Left lung (tissue), 4 donors: ENCODE measurements at regions not wholly inside any gene's neighbourhood (a gene's known extent, or its start where the extent isn't known, plus 50 kb on each side); places are given as distances from the start of the nearest gene placed in this dataset.

ENCODE experiments used
- ATAC-seq: fragments of 200-7000 bp; cut with Tn5 transposase; one replicate; pipeline ENCODE4 v1.9.1; 2020; ENCODE audit warnings: moderate library complexity
- DNase-seq, 4 donors: peaks; one replicate each; pipeline ENCODE4 v3.0.0-alpha.2; 2013 to 2020
- H3K27ac ChIP-seq, 2 donors: fragments of 200-600 bp; sonication (generic) in 1 of 2; one replicate each; pipeline versions ENCODE4 v1.5.0 to v1.8.0; 2020 to 2021
- H3K27me3 ChIP-seq, 2 donors: fragments of 200-600 bp; sonication (generic) in 1 of 2; one replicate each; pipeline versions ENCODE4 v1.5.0 to v1.8.0; 2020 to 2021
- H3K36me3 ChIP-seq, 2 donors: fragments of 200-600 bp; sonication (generic) in 1 of 2; one replicate each; pipeline versions ENCODE4 v1.5.0 to v1.8.0; 2020 to 2021
- H3K4me1 ChIP-seq, 2 donors: fragments of 200-600 bp; one replicate each; pipeline ENCODE4 v1.8.0; 2021
- H3K4me3 ChIP-seq, 2 donors: fragments of 200-600 bp; sonication (generic) in 1 of 2; one replicate each; pipeline versions ENCODE4 v1.5.0 to v1.8.0; 2020 to 2021; ENCODE audit warnings: mild to moderate bottlenecking in 1 of 2
- H3K9me3 ChIP-seq, 2 donors: fragments of 200-600 bp; sonication (generic) in 1 of 2; one replicate each; pipeline versions ENCODE4 v1.5.0 to v1.8.0; 2020 to 2021
- intact Hi-C, 2 donors: fragments of 100-400 bp; cut with DNase I; formaldehyde crosslinking; loops; one replicate each; pipeline versions ENCODE4 v1.11.2 to v1.14.2; 2022
- TF ChIP-seq, protein P1 (sequence below), 2 donors: fragments of 200-600 bp; sonication (generic) in 1 of 2; IDR thresholded peaks; one replicate each; pipeline versions ENCODE4 v1.5.0 to v1.8.0; 2021; ENCODE audit warnings: antibody characterized with exemption in 2 of 2
- donor health status: DM: no; HTN: yes; CAD: no.
- donor health status: DM: no; HTN: no; CAD: no.

DNA sequence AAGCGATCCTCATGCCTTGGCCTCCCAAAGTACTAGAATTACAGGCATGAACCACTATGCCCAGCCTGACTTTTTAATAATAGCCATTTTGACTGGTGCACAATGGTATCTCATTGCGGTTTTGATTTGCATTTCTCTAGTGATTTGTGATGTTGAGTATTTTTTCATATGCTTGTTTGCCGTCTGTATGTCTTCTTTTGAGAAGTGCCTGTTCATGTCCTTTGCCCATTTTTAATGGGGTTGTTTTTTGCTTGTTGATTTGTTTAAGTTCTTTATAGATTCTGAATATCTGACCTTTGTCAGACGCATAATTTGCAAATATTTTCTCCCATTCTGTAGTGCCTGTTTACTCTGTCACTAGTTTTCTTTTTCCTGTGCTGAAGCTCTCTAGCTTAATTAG lies 219.2 kb upstream of the CTBP2 start:
- Histone ChIP-seq H3K36me3 (no peaks in the 10 kb centered on the region), H3K4me3 (no peak overlapping the region), H3K27ac (no peak overlapping the region), H3K4me1 (no peaks in the 10 kb centered on the region), H3K9me3 (peaks cover 0 to 21% of the 10 kb centered on the region in 2 donors), H3K27me3 (peaks cover 0 to 1% of the 10 kb centered on the region in 2 donors)
- ATAC-seq (no peak), DNase-seq (no peak)
- intact Hi-C loops: no loop called here
- TF ChIP-seq, protein P1, sequence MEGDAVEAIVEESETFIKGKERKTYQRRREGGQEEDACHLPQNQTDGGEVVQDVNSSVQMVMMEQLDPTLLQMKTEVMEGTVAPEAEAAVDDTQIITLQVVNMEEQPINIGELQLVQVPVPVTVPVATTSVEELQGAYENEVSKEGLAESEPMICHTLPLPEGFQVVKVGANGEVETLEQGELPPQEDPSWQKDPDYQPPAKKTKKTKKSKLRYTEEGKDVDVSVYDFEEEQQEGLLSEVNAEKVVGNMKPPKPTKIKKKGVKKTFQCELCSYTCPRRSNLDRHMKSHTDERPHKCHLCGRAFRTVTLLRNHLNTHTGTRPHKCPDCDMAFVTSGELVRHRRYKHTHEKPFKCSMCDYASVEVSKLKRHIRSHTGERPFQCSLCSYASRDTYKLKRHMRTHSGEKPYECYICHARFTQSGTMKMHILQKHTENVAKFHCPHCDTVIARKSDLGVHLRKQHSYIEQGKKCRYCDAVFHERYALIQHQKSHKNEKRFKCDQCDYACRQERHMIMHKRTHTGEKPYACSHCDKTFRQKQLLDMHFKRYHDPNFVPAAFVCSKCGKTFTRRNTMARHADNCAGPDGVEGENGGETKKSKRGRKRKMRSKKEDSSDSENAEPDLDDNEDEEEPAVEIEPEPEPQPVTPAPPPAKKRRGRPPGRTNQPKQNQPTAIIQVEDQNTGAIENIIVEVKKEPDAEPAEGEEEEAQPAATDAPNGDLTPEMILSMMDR (IDR thresholded peaks at IDR 0.05): no peak

DNA sequence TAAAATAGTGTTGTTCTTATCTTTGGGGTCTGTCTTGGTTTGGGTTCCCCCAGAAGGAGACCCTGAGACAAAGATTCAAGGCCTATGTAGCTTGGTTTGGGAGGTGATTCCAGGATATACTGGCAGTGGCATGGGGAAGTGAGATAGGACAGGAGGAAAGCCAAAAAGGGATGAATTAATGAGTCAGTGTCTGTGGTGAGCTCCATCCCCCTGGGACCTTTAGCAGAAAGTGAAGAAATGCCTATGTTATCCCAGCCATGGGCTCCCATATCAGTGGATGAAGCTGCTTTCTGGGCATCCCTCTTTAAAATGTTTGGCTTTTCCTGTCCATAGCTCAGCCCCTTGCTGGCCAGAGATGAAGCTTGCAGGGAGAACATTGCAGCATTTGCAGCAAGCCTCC lies 217.0 kb upstream of the CTBP2 start:
- intact Hi-C loops: no loop called here
- no peak overlapping the region for H3K4me3 ChIP-seq
- DNase-seq: no peak
- TF ChIP-seq, protein P1 (IDR thresholded peaks at IDR 0.05): no peak
- no peaks in the 10 kb centered on the region for H3K4me1 ChIP-seq
- H3K36me3 ChIP-seq: no peaks in the 10 kb centered on the region
- ATAC-seq: no peak
- H3K27me3 ChIP-seq: no peaks in the 10 kb centered on the region
- H3K27ac ChIP-seq: no peak overlapping the region
- peaks cover 0 to 21% of the 10 kb centered on the region in 2 donors for H3K9me3 ChIP-seq

DNA sequence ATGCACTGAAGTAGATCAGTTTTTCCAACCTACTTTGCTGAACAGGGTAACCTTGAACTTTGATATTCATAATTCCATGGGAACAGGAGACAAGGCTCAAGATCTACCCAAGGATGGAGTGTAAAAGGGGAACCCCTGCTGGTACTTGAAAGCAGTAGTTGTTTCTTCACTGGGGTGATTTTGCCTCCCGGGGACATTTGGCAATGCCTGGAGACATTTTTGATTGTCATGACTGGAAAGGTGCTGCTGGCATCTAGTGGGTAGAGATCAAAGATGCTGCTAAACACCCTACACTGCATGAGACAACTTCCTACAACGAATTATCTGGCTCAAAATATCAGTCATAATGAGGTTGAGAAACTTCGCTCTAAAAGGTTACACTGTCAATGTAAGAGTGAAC lies 214.8 kb upstream of the CTBP2 start:
- Histone ChIP-seq H3K4me1 (no peaks in the 10 kb centered on the region), H3K4me3 (no peak overlapping the region), H3K36me3 (no peaks in the 10 kb centered on the region), H3K27ac (no peak overlapping the region), H3K27me3 (peaks cover 0 to 7% of the 10 kb centered on the region in 2 donors), H3K9me3 (peaks cover 0 to 15% of the 10 kb centered on the region in 2 donors)
- ATAC-seq: no peak
- DNase-seq: peak in 1 of 4 donors; percentile 8
- TF ChIP-seq, protein P1 (IDR thresholded peaks at IDR 0.05): no peak
- intact Hi-C loops: no loop called here

DNA sequence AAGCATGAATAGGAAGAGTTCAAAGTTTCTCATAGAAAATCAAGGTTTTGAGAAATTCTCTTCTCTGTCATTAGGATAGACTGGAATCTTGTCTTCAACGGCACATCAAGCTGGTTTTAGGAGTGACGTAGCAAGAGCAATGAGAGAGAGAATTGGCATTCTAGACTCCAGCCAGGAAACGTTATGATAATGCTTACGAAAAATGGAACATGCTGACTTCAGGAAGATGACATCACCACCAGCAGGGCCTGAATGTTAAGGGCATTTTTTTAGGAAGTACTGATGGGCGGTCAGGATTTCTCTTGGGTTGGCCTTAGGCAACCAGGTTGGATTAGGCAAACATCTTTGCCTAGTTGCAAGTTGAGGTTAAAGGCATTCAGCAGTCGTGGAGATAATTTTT lies 213.2 kb upstream of the CTBP2 start:
- Histone ChIP-seq H3K27ac (no peak overlapping the region), H3K9me3 (no peaks in the 10 kb centered on the region), H3K4me3 (no peak overlapping the region), H3K27me3 (peaks cover 0 to 7% of the 10 kb centered on the region in 2 donors), H3K36me3 (no peaks in the 10 kb centered on the region), H3K4me1 (no peaks in the 10 kb centered on the region)
- TF ChIP-seq, protein P1 (IDR thresholded peaks at IDR 0.05): no peak
- ATAC-seq (no peak), DNase-seq (no peak)
- intact Hi-C loops: no loop called here

DNA sequence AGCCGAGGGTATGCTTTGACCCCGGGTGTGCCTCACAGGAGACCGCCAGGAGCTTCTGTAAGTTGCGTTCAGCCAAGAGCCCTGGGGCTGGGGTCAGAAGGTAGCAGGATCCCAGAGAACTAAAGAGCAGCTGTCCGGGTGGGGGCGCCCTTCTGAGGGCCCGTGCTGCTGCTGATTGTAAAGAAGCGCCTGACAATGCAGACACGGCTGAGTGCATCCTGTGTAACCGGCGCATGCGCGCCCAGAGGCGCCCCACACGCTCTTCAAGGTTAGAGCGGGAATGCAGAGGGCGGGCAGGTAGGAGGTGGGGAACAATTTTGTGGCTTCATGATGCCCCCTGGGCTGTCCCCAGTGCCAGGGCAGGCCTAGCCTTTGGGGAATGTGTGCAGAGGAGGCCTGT lies 210.2 kb upstream of the CTBP2 start:
- Histone ChIP-seq H3K36me3 (no peaks in the 10 kb centered on the region), H3K9me3 (no peaks in the 10 kb centered on the region), H3K27ac (no peak overlapping the region), H3K27me3 (peaks cover 0 to 7% of the 10 kb centered on the region in 2 donors), H3K4me3 (no peak overlapping the region), H3K4me1 (no peaks in the 10 kb centered on the region)
- DNase-seq (peak in 2 of 4 donors; percentile 6 to 62), ATAC-seq (no peak)
- TF ChIP-seq, protein P1 (IDR thresholded peaks at IDR 0.05): no peak
- intact Hi-C loops: no loop called here
